ENCODE measurements at regions not wholly inside any gene's neighbourhood (a gene's known extent, or its start where the extent isn't known, plus 50 kb on each side); places are given as distances from the start of the nearest gene placed in this dataset.
"Not testable (repeated sequence)": the region's sequence is repeated elsewhere in the genome, so short reads cannot be mapped to it uniquely, and the experiment has no call there.

DNA sequence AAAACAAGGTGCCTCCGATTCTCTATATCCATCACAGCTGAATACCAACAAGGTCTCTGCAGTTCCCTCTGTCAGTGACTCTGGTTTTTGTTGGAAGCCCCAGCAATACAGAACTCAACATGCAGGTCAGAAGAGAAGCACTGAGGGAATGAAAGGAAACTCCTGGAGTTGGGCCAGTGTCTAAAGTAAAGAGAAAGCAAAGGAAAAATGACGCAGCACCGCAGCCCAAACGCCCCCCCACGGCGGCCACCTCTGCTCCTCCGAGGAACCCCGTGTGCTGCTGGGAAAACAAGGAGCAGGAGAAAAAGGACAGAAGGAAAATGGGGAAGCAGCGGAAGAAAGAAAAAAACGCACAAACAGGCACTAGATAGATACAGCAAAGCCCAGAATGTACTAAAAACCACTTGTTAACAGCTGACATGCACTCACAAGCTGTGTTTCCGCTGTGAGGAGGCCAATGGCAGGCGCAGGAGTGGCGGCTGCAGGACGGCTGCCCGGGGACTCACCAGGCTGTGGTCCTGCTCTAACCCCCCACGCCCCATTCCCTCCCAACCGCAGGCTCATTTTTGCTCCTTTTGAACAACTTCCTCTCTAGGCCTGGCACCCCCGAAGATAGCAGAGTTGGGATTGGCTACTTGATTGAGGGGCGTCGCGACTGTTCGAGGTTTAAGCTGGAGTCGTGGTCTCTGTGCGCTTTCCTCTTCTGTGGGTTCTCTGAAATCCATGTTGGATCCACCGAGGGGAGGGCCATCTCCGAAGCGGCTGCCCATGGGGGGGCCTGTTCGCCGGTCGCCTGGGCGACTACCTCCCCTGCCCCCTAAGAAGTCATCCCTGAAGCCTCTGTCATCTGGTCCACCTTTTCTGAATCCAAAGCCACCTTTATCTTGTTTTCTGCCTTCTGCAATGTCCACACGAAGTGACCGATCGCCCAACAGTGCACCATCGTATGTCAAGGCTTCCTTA lies 204.8 kb downstream of the HIBADH start:
- H3K4me1 ChIP-seq (ENCODE audit: insufficient read depth, low read length); H3K27me3 ChIP-seq (ENCODE audit: low read length); H3K36me3 ChIP-seq (ENCODE audit: low read depth, low read length); H3K9ac ChIP-seq (ENCODE audit: low read length); ATAC-seq; H3K79me2 ChIP-seq (ENCODE audit: low read length); H3K4me2 ChIP-seq (ENCODE audit: low read length); DNase-seq; H3K9me2 ChIP-seq (replicated peaks; ENCODE audit: low read length); H3K4me3 ChIP-seq (ENCODE audit: low read length); H3F3A ChIP-seq (ENCODE audit: low read length, unreplicated experiment); POLR2A ChIA-PET (ENCODE audit: unreplicated experiment); H2AFZ ChIP-seq (ENCODE audit: low read length); H3K9me3 ChIP-seq (ENCODE audit: low read length); H3K27ac ChIP-seq (ENCODE audit: low read length); BruUV-seq (replicated peaks); CTCF ChIA-PET; H4K20me1 ChIP-seq (ENCODE audit: low read length): not testable (repeated sequence)
- intact Hi-C loops (cut with micrococcal nuclease), result loop anchor here (5.0 kb wide), 1 partner anchor 166 kb away; no protein-coding TSS in a partner anchor

DNA sequence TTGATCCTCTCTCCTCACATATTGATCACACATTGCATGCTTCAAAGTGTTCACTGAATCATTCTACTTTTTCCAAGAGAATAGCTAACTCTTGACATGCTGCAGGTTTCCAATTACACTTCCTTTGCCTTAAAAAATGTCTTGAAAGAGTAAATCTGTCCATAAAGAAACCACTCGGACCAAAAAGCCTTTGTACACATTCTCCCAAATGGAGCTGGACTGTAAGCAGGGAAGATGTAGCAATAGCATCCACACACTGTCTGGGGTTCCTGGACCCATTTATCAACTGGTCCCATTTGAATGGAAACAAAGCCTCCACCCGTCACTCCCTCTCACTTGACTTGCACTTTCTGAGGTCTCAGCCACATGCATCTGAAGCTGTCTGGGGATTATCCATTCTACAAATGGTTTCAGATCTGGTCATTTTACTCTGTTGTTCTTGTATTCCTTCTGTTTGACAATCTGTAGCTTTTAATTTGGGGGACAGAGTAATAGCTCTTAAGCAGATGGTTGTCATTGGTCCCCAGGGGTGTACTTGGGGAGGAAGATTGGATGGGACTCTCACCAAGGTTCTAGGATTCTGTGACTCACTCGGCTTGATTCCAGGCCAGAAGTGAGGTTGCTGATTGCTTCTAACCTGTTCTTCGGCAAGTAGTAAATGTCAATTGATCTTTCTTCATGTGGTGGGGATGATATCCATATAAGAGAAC lies 203.5 kb downstream of the HIBADH start:
- CTCF ChIA-PET, result interaction anchor here (0.5 kb wide), 1 partner anchor 109 kb away, joined by 3 read pairs; no protein-coding TSS in a partner anchor
- peak; percentile 14 for DNase-seq

DNA sequence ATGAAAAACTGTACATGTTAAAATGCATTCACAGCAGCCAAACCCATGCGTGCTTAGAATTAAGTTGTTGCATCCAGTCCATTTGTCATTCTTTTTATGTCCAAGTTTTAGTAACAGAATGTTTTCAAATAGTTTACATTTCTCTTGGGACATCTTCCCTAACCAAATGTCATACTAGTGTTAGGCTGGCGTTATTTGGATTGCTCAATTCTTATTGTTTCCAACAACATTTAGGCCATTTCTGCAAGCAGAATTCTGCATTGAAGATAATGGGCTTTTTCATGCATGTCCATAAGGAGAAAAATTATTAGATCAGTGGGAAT lies 203.0 kb downstream of the HIBADH start:
- Histone ChIP-seq H3K4me3 (ENCODE audit: low read length) (no peak overlapping the region), H3K9ac (ENCODE audit: low read length) (no peak overlapping the region), H3F3A (ENCODE audit: low read length, unreplicated experiment) (no peaks in the 10 kb centered on the region), H3K36me3 (ENCODE audit: low read depth, low read length) (no peaks in the 10 kb centered on the region), H4K20me1 (ENCODE audit: low read length) (no peaks in the 10 kb centered on the region), H3K9me3 (ENCODE audit: low read length) (no peaks in the 10 kb centered on the region), H3K4me1 (ENCODE audit: insufficient read depth, low read length) (peaks cover 19% of the 10 kb centered on the region), H3K9me2 (replicated peaks; ENCODE audit: low read length) (no peaks in the 10 kb centered on the region), H3K27me3 (ENCODE audit: low read length) (no peaks in the 10 kb centered on the region), H2AFZ (ENCODE audit: low read length) (no peak overlapping the region), H3K27ac (ENCODE audit: low read length) (no peak overlapping the region), H3K4me2 (ENCODE audit: low read length) (no peak overlapping the region), H3K79me2 (ENCODE audit: low read length) (no peaks in the 10 kb centered on the region)
- intact Hi-C loops (cut with micrococcal nuclease), result loop anchor here (5.0 kb wide), 1 partner anchor 167 kb away; no protein-coding TSS in a partner anchor
- POLR2A ChIA-PET (ENCODE audit: unreplicated experiment), result no interaction called here
- BruUV-seq (replicated peaks), result no TSS peak
- CTCF ChIA-PET, result no interaction called here
- ATAC-seq (no peak), DNase-seq (no peak)
- TF ChIP-seq EZH2phosphoT487 (IDR thresholded peaks at IDR 0.05; ENCODE audit: borderline replicate concordance, low read length), result no peak
- TF ChIP-seq, protein P1, sequence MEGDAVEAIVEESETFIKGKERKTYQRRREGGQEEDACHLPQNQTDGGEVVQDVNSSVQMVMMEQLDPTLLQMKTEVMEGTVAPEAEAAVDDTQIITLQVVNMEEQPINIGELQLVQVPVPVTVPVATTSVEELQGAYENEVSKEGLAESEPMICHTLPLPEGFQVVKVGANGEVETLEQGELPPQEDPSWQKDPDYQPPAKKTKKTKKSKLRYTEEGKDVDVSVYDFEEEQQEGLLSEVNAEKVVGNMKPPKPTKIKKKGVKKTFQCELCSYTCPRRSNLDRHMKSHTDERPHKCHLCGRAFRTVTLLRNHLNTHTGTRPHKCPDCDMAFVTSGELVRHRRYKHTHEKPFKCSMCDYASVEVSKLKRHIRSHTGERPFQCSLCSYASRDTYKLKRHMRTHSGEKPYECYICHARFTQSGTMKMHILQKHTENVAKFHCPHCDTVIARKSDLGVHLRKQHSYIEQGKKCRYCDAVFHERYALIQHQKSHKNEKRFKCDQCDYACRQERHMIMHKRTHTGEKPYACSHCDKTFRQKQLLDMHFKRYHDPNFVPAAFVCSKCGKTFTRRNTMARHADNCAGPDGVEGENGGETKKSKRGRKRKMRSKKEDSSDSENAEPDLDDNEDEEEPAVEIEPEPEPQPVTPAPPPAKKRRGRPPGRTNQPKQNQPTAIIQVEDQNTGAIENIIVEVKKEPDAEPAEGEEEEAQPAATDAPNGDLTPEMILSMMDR (conservative IDR thresholded peaks at IDR 0.05; ENCODE audit: low read depth, low read length), result no peak
- TF ChIP-seq EZH2 (IDR thresholded peaks at IDR 0.05; ENCODE audit: low read length, unreplicated experiment), result no peak

More for the DNA sequence above, 203.5 kb downstream of the HIBADH start:
- H3K79me2 ChIP-seq (ENCODE audit: low read length), result no peaks in the 10 kb centered on the region
- no TSS peak for BruUV-seq (replicated peaks)
- H3K27me3 ChIP-seq (ENCODE audit: low read length), result no peaks in the 10 kb centered on the region
- H3K9ac ChIP-seq (ENCODE audit: low read length), result no peak overlapping the region
- no peak for TF ChIP-seq EZH2 (IDR thresholded peaks at IDR 0.05; ENCODE audit: low read length, unreplicated experiment)
- TF ChIP-seq, protein P1 (conservative IDR thresholded peaks at IDR 0.05; ENCODE audit: low read depth, low read length), result no peak
- no peak for TF ChIP-seq EZH2phosphoT487 (IDR thresholded peaks at IDR 0.05; ENCODE audit: borderline replicate concordance, low read length)
- H4K20me1 ChIP-seq (ENCODE audit: low read length), result no peaks in the 10 kb centered on the region
- no peaks in the 10 kb centered on the region for H3K36me3 ChIP-seq (ENCODE audit: low read depth, low read length)
- no peak overlapping the region for H3K4me3 ChIP-seq (ENCODE audit: low read length)
- no peak overlapping the region for H3K4me2 ChIP-seq (ENCODE audit: low read length)
- no peak overlapping the region for H2AFZ ChIP-seq (ENCODE audit: low read length)
- H3K9me3 ChIP-seq (ENCODE audit: low read length), result no peaks in the 10 kb centered on the region
- H3K9me2 ChIP-seq (replicated peaks; ENCODE audit: low read length), result no peaks in the 10 kb centered on the region
- no peaks in the 10 kb centered on the region for H3F3A ChIP-seq (ENCODE audit: low read length, unreplicated experiment)
- no peak for ATAC-seq
- POLR2A ChIA-PET (ENCODE audit: unreplicated experiment), result no interaction called here
- peaks cover 19% of the 10 kb centered on the region for H3K4me1 ChIP-seq (ENCODE audit: insufficient read depth, low read length)
- no peak overlapping the region for H3K27ac ChIP-seq (ENCODE audit: low read length)
- intact Hi-C loops (cut with micrococcal nuclease), result loop anchor here (5.0 kb wide), 1 partner anchor 167 kb away; no protein-coding TSS in a partner anchor
